ENCODE measurements at regions not wholly inside any gene's neighbourhood (a gene's known extent, or its start where the extent isn't known, plus 50 kb on each side); places are given as distances from the start of the nearest gene placed in this dataset.
"Not testable (repeated sequence)": the region's sequence is repeated elsewhere in the genome, so short reads cannot be mapped to it uniquely, and the experiment has no call there.

DNA sequence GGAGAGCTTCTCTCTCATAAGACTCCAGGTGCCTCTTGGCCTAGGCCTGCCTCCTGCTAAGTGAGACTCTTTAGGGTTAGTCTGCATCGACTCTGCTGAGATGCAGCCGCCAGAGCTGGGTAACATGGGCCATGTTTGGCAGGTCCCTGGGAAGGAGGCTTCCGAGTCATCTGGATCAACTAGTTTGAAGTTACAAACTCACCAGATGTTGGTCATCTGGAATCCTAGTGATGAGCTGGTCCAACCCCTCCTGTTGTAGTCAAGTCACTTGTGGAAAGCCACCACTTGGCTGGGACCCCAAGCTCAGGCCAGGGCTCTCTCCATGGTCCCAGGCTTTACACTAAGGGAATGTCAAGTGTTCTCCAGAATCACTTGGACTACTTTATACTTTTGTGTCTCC is 143.4 kb downstream of the ADRA2C start:
- not testable (repeated sequence) for TF ChIP-seq CTBP1 (IDR thresholded peaks at IDR 0.05; ENCODE audit: borderline replicate concordance); ELF4 (IDR thresholded peaks at IDR 0.05); L3MBTL2 (conservative IDR thresholded peaks at IDR 0.05); FOXA1 (IDR thresholded peaks at IDR 0.05); LEF1 (IDR thresholded peaks at IDR 0.05; ENCODE audit: borderline replicate concordance); NFRKB (IDR thresholded peaks at IDR 0.05); SP1 (IDR thresholded peaks at IDR 0.05); FOXK2 (IDR thresholded peaks at IDR 0.05); TARDBP (IDR thresholded peaks at IDR 0.05); SUZ12 (IDR thresholded peaks at IDR 0.05); FOXM1 (IDR thresholded peaks at IDR 0.05; ENCODE audit: borderline replicate concordance); ARNT (IDR thresholded peaks at IDR 0.05); ZNF384 (IDR thresholded peaks at IDR 0.05)
